PC-9 (cell line): ENCODE measurements at regions not wholly inside any gene's neighbourhood (a gene's known extent, or its start where the extent isn't known, plus 50 kb on each side); places are given as distances from the start of the nearest gene placed in this dataset.

Experiments used
- BruUV-seq: library from RNA; stranded (reverse); fragments of 400-500 nt; replicated peaks from 2 replicates; lab custom pipeline; 2021; lab: Mats Ljungman, UMichigan
- CTCF ChIA-PET: fragments of 300-600 bp; sonication (Branson Sonifier 250); formaldehyde crosslinking; loops from one replicate; lab custom pipeline; 2022; ENCODE audit warnings: antibody characterized with exemption; lab: Charles Lee
- POLR2A ChIA-PET: fragments of 300-600 bp; sonication (Branson Sonifier 250); formaldehyde crosslinking; loops from one replicate; lab custom pipeline; 2022; ENCODE audit warnings: antibody characterized with exemption; ENCODE audit not compliant: unreplicated experiment; lab: Charles Lee
- DNase-seq, 2 experiments: peaks; one replicate each; pipeline versions ENCODE4 v3.0.0 to v3.0.0-alpha.2; 2015 to 2022; ENCODE audit warnings: mixed read lengths in 1 of 2
- H2AFZ ChIP-seq: fragments of 200-600 bp; sonication (generic); 2 replicates; pipeline ENCODE4 v1.8.1; 2017; ENCODE audit warnings: antibody characterized with exemption
- H3F3A ChIP-seq: fragments of 200-600 bp; sonication (generic); 2 replicates; pipeline ENCODE4 v1.8.1; 2017; ENCODE audit warnings: antibody characterized with exemption, mild to moderate bottlenecking, low read depth; ENCODE audit not compliant: insufficient read depth
- H3K27ac ChIP-seq: fragments of 200-600 bp; sonication (generic); 2 replicates; pipeline ENCODE4 v1.6.1; 2016; ENCODE audit warnings: mixed run types
- H3K27me3 ChIP-seq: fragments of 200-600 bp; sonication (generic); 2 replicates; pipeline ENCODE4 v1.6.1; 2016; ENCODE audit warnings: low read depth, mixed run types; ENCODE audit not compliant: insufficient read depth
- H3K36me3 ChIP-seq: fragments of 200-600 bp; sonication (generic); 2 replicates; pipeline ENCODE4 v1.6.1; 2016; ENCODE audit warnings: low read depth, mixed run types
- H3K4me1 ChIP-seq: fragments of 200-600 bp; sonication (generic); replicated peaks from 2 replicates; pipeline ENCODE4 v1.6.1; 2016; ENCODE audit warnings: mixed run types; ENCODE audit not compliant: insufficient read depth
- H3K4me2 ChIP-seq: fragments of 200-600 bp; sonication (generic); 2 replicates; pipeline ENCODE4 v1.6.1; 2017; ENCODE audit warnings: mixed run types
- H3K4me3 ChIP-seq: fragments of 200-600 bp; sonication (generic); 2 replicates; pipeline ENCODE4 v1.6.1; 2016; ENCODE audit warnings: mixed run types
- H3K79me2 ChIP-seq: fragments of 200-600 bp; sonication (generic); 2 replicates; pipeline ENCODE4 v1.6.1; 2017; ENCODE audit warnings: low read depth, mixed run types
- H3K9me2 ChIP-seq: fragments of 200-600 bp; sonication (generic); 2 replicates; pipeline ENCODE4 v1.8.1; 2017; ENCODE audit warnings: mild to moderate bottlenecking; ENCODE audit not compliant: insufficient read depth
- H3K9me3 ChIP-seq: fragments of 200-600 bp; sonication (generic); 2 replicates; pipeline ENCODE4 v1.8.1; 2016; ENCODE audit warnings: low read depth; ENCODE audit not compliant: insufficient read depth
- H4K20me1 ChIP-seq: fragments of 200-600 bp; sonication (generic); 2 replicates; pipeline ENCODE4 v1.8.1; 2017; ENCODE audit not compliant: insufficient read depth
- CTCF ChIP-seq: fragments of 200-600 bp; sonication (generic); conservative IDR thresholded peaks from 2 replicates; pipeline ENCODE4 v1.6.1; 2017; ENCODE audit warnings: mixed run types, antibody characterized with exemption, mild to moderate bottlenecking, moderate library complexity
- EZH2 ChIP-seq: fragments of 200-600 bp; sonication (generic); IDR thresholded peaks from 2 replicates; pipeline ENCODE4 v1.8.0; 2017; ENCODE audit warnings: antibody characterized with exemption, low read depth
- intact Hi-C: fragments of 100-400 bp; cut with micrococcal nuclease; formaldehyde crosslinking; loops from one replicate; pipeline ENCODE4 v1.10.0; 2022; ENCODE audit not compliant: unreplicated experiment

GRCh38 chr11:70024036-70024772 lies 53.9 kb upstream of the ANO1 start:
- no TSS peak for BruUV-seq
- no peak overlapping the region for H3K4me3 ChIP-seq
- CTCF ChIA-PET, result interaction anchor here (0.6 kb wide), 2 partner anchors 41 to 790 kb away, joined by 3 to 5 read pairs; no protein-coding TSS in a partner anchor
- no peak overlapping the region for H2AFZ ChIP-seq
- H3K36me3 ChIP-seq, result no peaks in the 10 kb centered on the region
- H3K9me3 ChIP-seq, result no peaks in the 10 kb centered on the region
- no peaks in the 10 kb centered on the region for H4K20me1 ChIP-seq
- H3K4me1 ChIP-seq, result peaks cover 16% of the 10 kb centered on the region
- no peak overlapping the region for H3K27ac ChIP-seq
- POLR2A ChIA-PET, result no interaction called here
- H3F3A ChIP-seq, result no peaks in the 10 kb centered on the region; the same call in 1 of the 2 replicates
- no peak for TF ChIP-seq EZH2
- DNase-seq, result no peak
- no peaks in the 10 kb centered on the region for H3K79me2 ChIP-seq
- H3K4me2 ChIP-seq, result no peak overlapping the region
- H3K27me3 ChIP-seq, result no peaks in the 10 kb centered on the region
- intact Hi-C loops, result no loop called here
- no peaks in the 10 kb centered on the region for H3K9me2 ChIP-seq

GRCh38 chr11:70024773-70025045 lies 53.4 kb upstream of the ANO1 start:
- H3K9me3 ChIP-seq, result no peaks in the 10 kb centered on the region
- no peak for DNase-seq
- no peaks in the 10 kb centered on the region for H3K9me2 ChIP-seq
- peaks cover 13% of the 10 kb centered on the region for H3K4me1 ChIP-seq
- no peaks in the 10 kb centered on the region for H3K79me2 ChIP-seq
- POLR2A ChIA-PET, result no interaction called here
- no peak overlapping the region for H3K4me3 ChIP-seq
- BruUV-seq, result no TSS peak
- TF ChIP-seq CTCF (no peak), EZH2 (no peak)
- no peaks in the 10 kb centered on the region for H3K36me3 ChIP-seq
- CTCF ChIA-PET, result interaction anchor here (0.6 kb wide), 1 partner anchor 41 kb away, joined by 3 read pairs; no protein-coding TSS in a partner anchor
- H3K4me2 ChIP-seq, result no peak overlapping the region
- H2AFZ ChIP-seq, result no peak overlapping the region
- H4K20me1 ChIP-seq, result no peaks in the 10 kb centered on the region
- no peak overlapping the region for H3K27ac ChIP-seq
- intact Hi-C loops, result no loop called here
- H3K27me3 ChIP-seq, result no peaks in the 10 kb centered on the region
- no peaks in the 10 kb centered on the region; the same call in 1 of the 2 replicates for H3F3A ChIP-seq

- Histone ChIP-seq H3K9me2 (no peaks in the 10 kb centered on the region), H3K4me1 (peaks cover 7% of the 10 kb centered on the region), H3K36me3 (no peaks in the 10 kb centered on the region), H2AFZ (no peak overlapping the region), H3K79me2 (no peaks in the 10 kb centered on the region), H3K4me3 (no peak overlapping the region), H3K27me3 (no peaks in the 10 kb centered on the region), H3F3A (no peaks in the 10 kb centered on the region; the same call in 1 of the 2 replicates), H3K4me2 (no peak overlapping the region), H3K27ac (no peak overlapping the region), H4K20me1 (no peaks in the 10 kb centered on the region), H3K9me3 (no peaks in the 10 kb centered on the region)
- no peak for DNase-seq
- POLR2A ChIA-PET, result no interaction called here
- CTCF ChIA-PET, result no interaction called here
- TF ChIP-seq EZH2, result no peak
- no peak for TF ChIP-seq CTCF
- no TSS peak for BruUV-seq
- intact Hi-C loops, result no loop called here
Observed at GRCh38 chr11:70025308-70025707, 52.8 kb upstream of the ANO1 start.
